CD14-positive monocyte (primary cell): ENCODE measurements at regions not wholly inside any gene's neighbourhood (a gene's known extent, or its start where the extent isn't known, plus 50 kb on each side); places are given as distances from the start of the nearest gene placed in this dataset.
"Not testable (repeated sequence)": the region's sequence is repeated elsewhere in the genome, so short reads cannot be mapped to it uniquely, and the experiment has no call there.

Source experiments
- DNase-seq, 3 donors: peaks; one replicate each; pipeline ENCODE4 v3.0.0-alpha.2; 2011 to 2022
- H2AFZ ChIP-seq: 2 replicates; pipeline ENCODE4 v1.6.0; 2012; ENCODE audit warnings: mild to moderate bottlenecking, low read depth, low read length, inconsistent platforms; ENCODE audit not compliant: insufficient read depth, poor library complexity, severe bottlenecking
- H3K27ac ChIP-seq, 2 donors: 1 replicate in 1 of 2; 2 replicates in 1 of 2; pipeline ENCODE4 v1.5.1; 2012 to 2013; ENCODE audit warnings: low read length in 2 of 2, control low read depth in 1 of 2, inconsistent platforms in 1 of 2, low read depth in 1 of 2, mild to moderate bottlenecking in 1 of 2
- H3K27me3 ChIP-seq, 2 donors: one replicate each; pipeline versions ENCODE4 v1.6.0 to v1.6.1; 2011 to 2013; ENCODE audit warnings: low read length in 2 of 2; ENCODE audit not compliant: control insufficient read depth in 2 of 2, insufficient read depth in 2 of 2
- H3K36me3 ChIP-seq, 2 donors: replicated peaks in 1 of 2; 1 replicate in 1 of 2; 2 replicates in 1 of 2; pipeline versions ENCODE4 v1.5.1 to v1.6.1; 2012 to 2013; ENCODE audit warnings: low read length in 2 of 2, control low read depth in 1 of 2, inconsistent platforms in 1 of 2, mild to moderate bottlenecking in 1 of 2; ENCODE audit not compliant: insufficient read depth in 2 of 2, control insufficient read depth in 1 of 2
- H3K4me1 ChIP-seq, 2 donors: 1 replicate in 1 of 2; 2 replicates in 1 of 2; pipeline versions ENCODE4 v1.5.1 to v1.6.1; 2012 to 2013; ENCODE audit warnings: low read length in 2 of 2, control low read depth in 1 of 2, inconsistent platforms in 1 of 2, mild to moderate bottlenecking in 1 of 2, moderate library complexity in 1 of 2; ENCODE audit not compliant: insufficient read depth in 2 of 2, control insufficient read depth in 1 of 2
- H3K4me2 ChIP-seq: replicated peaks from 2 replicates; pipeline ENCODE3; 2012; ENCODE audit warnings: low read length, moderate library complexity, mild to moderate bottlenecking; ENCODE audit not compliant: poor library complexity, severe bottlenecking; ENCODE audit errors: extremely low read depth
- H3K4me3 ChIP-seq, 3 experiments: fragments of 200-600 bp in 1 of 3; sonication (generic) in 1 of 3; replicated peaks in 1 of 3; 1 replicate in 2 of 3; 2 replicates in 1 of 3; pipeline ENCODE4 v1.5.1; 2011 to 2013; ENCODE audit warnings: low read length in 3 of 3, mild to moderate bottlenecking in 3 of 3, control low read depth in 2 of 3, low read depth in 2 of 3, inconsistent platforms in 1 of 3, moderate library complexity in 1 of 3
- H3K79me2 ChIP-seq: 2 replicates; pipeline ENCODE4 v1.6.0; 2012; ENCODE audit warnings: mild to moderate bottlenecking, control low read depth, inconsistent platforms, low read length, moderate library complexity; ENCODE audit not compliant: insufficient read depth
- H3K9ac ChIP-seq: 2 replicates; pipeline ENCODE4 v1.6.0; 2017; ENCODE audit warnings: low read length, mild to moderate bottlenecking; ENCODE audit not compliant: insufficient read depth, poor library complexity, severe bottlenecking
- H3K9me3 ChIP-seq, 2 donors: replicated peaks in 1 of 2; 1 replicate in 1 of 2; 2 replicates in 1 of 2; pipeline versions ENCODE4 v1.5.1 to v1.6.1; 2012 to 2013; ENCODE audit warnings: low read length in 2 of 2, control low read depth in 1 of 2; ENCODE audit not compliant: control insufficient read depth in 1 of 2, insufficient read depth in 1 of 2
- H4K20me1 ChIP-seq: 2 replicates; pipeline ENCODE4 v1.6.0; 2012; ENCODE audit warnings: mild to moderate bottlenecking, low read length, control low read depth, moderate library complexity; ENCODE audit not compliant: insufficient read depth
- H3K27ac Mint-ChIP-seq, 7 donors: one replicate each; pipeline ENCODE4 v1.8.0; 2020; ENCODE audit warnings: mild to moderate bottlenecking in 7 of 7, mixed read lengths in 7 of 7, moderate library complexity in 6 of 7, inconsistent platforms in 2 of 7
- H3K27me3 Mint-ChIP-seq, 3 donors: one replicate each; pipeline ENCODE4 v1.8.0; 2021 to 2022; ENCODE audit warnings: low read depth in 3 of 3, mild to moderate bottlenecking in 3 of 3, mixed read lengths in 3 of 3, moderate library complexity in 3 of 3, inconsistent platforms in 1 of 3
- H3K36me3 Mint-ChIP-seq, 2 donors: one replicate each; pipeline ENCODE4 v1.8.0; 2020; ENCODE audit warnings: mixed read lengths in 2 of 2, inconsistent platforms in 1 of 2, mild to moderate bottlenecking in 1 of 2
- H3K4me1 Mint-ChIP-seq: one replicate; pipeline ENCODE4 v1.8.0; 2020; ENCODE audit warnings: mild to moderate bottlenecking, mixed read lengths
- H3K4me3 Mint-ChIP-seq, 2 donors: one replicate each; pipeline ENCODE4 v1.8.0; 2020; ENCODE audit warnings: mild to moderate bottlenecking in 2 of 2, mixed read lengths in 2 of 2, moderate library complexity in 1 of 2
- H3K9me3 Mint-ChIP-seq, 7 donors: one replicate each; pipeline ENCODE4 v1.8.0; 2020 to 2022; ENCODE audit warnings: mixed read lengths in 7 of 7, mild to moderate bottlenecking in 6 of 7, moderate library complexity in 6 of 7, inconsistent platforms in 2 of 7
- whole genome bisulfite sequencing: methylation state at CpG from one replicate; pipeline ENCODE4 v1.1.5; 2013; ENCODE audit warnings: missing lambda C conversion rate; ENCODE audit not compliant: insufficient coverage; 5-methylcytosine and 5-hydroxymethylcytosine counted together
- intact Hi-C, 2 donors: fragments of 100-400 bp; cut with micrococcal nuclease; formaldehyde crosslinking; loops; one replicate each; pipeline versions ENCODE4 v1.15.0 to v1.15.1; 2023
- TF ChIP-seq, protein P1 (sequence below): fragments of 200-600 bp; IDR thresholded peaks from one replicate; pipeline ENCODE4 v1.8.0; 2022; ENCODE audit warnings: antibody characterized with exemption, mild to moderate bottlenecking

DNA sequence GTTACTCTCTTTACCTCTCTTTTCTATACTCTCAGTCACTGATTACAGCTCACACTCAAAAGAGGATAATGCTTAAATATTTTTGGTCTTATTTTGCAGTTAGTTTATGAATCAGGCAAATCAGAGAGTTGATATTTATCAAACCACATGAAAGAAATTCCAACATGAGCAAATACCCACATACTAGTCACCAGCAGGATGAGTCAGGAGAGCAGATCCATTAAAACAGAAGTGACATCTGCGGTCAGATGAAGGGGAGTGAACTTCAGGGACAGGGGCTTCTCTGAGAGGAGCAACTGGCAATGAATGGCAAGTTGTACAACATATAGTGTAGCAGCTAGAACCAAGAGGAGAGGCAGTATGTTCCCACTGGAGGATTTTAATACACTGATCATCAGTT is 258.7 kb downstream of the SYT10 start:
- Mint-ChIP-seq H3K36me3 (no peaks in the 10 kb centered on the region), H3K27ac (no peak overlapping the region), H3K4me1 (no peaks in the 10 kb centered on the region), H3K4me3 (no peak overlapping the region), H3K27me3 (peaks cover 0 to 2% (median 0%) of the 10 kb centered on the region in 3 donors), H3K9me3 (peaks cover 0 to 18% (median 10%) of the 10 kb centered on the region in 7 donors)
- Histone ChIP-seq H3K4me2 (no peak overlapping the region), H3K9me3 (peaks cover 8 to 47% of the 10 kb centered on the region in 2 donors), H3K27ac (no peak overlapping the region), H3K9ac (no peak overlapping the region), H3K36me3 (no peaks in the 10 kb centered on the region), H3K4me1 (no peaks in the 10 kb centered on the region), H3K79me2 (no peaks in the 10 kb centered on the region), H4K20me1 (no peaks in the 10 kb centered on the region), H2AFZ (no peak overlapping the region), H3K4me3 (no peak overlapping the region), H3K27me3 (no peaks in the 10 kb centered on the region)
- intact Hi-C loops, result no loop called here
- WGBS, result no CpG with 5 or more reads among the region's 1 CpG
- DNase-seq, result no peak
- TF ChIP-seq, protein P1, sequence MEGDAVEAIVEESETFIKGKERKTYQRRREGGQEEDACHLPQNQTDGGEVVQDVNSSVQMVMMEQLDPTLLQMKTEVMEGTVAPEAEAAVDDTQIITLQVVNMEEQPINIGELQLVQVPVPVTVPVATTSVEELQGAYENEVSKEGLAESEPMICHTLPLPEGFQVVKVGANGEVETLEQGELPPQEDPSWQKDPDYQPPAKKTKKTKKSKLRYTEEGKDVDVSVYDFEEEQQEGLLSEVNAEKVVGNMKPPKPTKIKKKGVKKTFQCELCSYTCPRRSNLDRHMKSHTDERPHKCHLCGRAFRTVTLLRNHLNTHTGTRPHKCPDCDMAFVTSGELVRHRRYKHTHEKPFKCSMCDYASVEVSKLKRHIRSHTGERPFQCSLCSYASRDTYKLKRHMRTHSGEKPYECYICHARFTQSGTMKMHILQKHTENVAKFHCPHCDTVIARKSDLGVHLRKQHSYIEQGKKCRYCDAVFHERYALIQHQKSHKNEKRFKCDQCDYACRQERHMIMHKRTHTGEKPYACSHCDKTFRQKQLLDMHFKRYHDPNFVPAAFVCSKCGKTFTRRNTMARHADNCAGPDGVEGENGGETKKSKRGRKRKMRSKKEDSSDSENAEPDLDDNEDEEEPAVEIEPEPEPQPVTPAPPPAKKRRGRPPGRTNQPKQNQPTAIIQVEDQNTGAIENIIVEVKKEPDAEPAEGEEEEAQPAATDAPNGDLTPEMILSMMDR, result no peak

DNA sequence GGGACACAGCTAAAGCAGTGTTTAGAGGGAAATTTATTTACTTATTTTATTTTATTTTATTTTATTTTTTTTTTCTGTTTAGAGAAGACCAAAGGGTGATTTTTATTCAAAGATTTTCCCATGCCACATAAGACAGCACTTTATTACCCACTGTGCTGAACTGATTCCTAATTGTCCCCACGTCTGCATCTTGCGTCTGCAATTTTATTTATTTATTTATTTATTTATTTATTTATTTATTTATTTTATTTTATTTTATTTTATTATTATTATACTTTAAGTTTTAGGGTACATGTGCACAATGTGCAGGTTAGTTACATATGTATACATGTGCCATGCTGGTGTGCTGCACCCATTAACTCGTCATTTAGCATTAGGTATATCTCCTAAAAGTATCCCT is 269.7 kb upstream of the PKP2 start:
- H3K9me3 ChIP-seq, result peaks cover 11 to 22% of the 10 kb centered on the region in 2 donors

More for the DNA sequence above, 269.7 kb upstream of the PKP2 start:
- H3K4me3 Mint-ChIP-seq, H3K27ac ChIP-seq, H4K20me1 ChIP-seq, H3K27me3 Mint-ChIP-seq, H3K9ac ChIP-seq, H3K4me3 ChIP-seq, H3K4me1 Mint-ChIP-seq, H3K27ac Mint-ChIP-seq, H3K36me3 ChIP-seq, DNase-seq, H3K4me2 ChIP-seq, H3K27me3 ChIP-seq, H3K79me2 ChIP-seq, H3K36me3 Mint-ChIP-seq, intact Hi-C loops, H2AFZ ChIP-seq, H3K4me1 ChIP-seq: not testable (repeated sequence)
- H3K9me3 Mint-ChIP-seq, result peaks cover 7 to 40% (median 14%) of the 10 kb centered on the region in 7 donors
- WGBS, result no CpG with 5 or more reads among the region's 3 CpGs
